Stimulated activated CD8-positive, alpha-beta memory T cell treated with anti-CD3 and anti-CD28 coated beads, Interleukin-12 subunit alpha, Interleukin-12 subunit beta, amount 100 ng/mL, for 4 hours (primary cell): ENCODE measurements at regions not wholly inside any gene's neighbourhood (a gene's known extent, or its start where the extent isn't known, plus 50 kb on each side); places are given as distances from the start of the nearest gene placed in this dataset.

Experiments
- DNase-seq: peaks from one replicate; pipeline ENCODE4 v3.0.0-alpha.2; 2020; ENCODE audit warnings: low read depth

- DNase-seq, result no peak
Observed at GRCh38 chr2:83784947-83785346, 674.1 kb downstream of the SUCLG1 start.

DNA sequence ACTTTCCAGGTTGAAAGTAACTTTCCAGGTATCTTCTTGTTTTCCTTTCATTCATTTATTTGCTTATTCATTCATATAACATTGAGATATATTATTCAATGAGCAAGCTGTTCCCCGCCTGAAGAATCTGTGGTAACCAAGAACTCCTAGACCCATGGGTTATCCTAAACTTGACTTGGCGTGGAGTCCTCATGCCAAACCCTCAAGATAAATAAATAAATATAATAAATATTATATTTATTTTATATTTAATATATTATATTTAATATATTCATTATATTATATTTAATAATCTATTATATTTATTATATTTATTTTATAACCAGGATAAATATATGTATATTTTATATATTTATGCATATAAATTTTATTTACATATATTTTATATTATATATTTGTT lies 674.8 kb downstream of the SUCLG1 start:
- no peak for DNase-seq

GRCh38 chr2:83782122-83782521 lies 677.0 kb downstream of the SUCLG1 start:
- DNase-seq, result no peak

GRCh38 chr2:83764447-83765005 lies 694.6 kb downstream of the SUCLG1 start:
- no peak for DNase-seq

GRCh38 chr2:83757329-83757728 lies 701.8 kb downstream of the SUCLG1 start:
- no peak for DNase-seq

DNA sequence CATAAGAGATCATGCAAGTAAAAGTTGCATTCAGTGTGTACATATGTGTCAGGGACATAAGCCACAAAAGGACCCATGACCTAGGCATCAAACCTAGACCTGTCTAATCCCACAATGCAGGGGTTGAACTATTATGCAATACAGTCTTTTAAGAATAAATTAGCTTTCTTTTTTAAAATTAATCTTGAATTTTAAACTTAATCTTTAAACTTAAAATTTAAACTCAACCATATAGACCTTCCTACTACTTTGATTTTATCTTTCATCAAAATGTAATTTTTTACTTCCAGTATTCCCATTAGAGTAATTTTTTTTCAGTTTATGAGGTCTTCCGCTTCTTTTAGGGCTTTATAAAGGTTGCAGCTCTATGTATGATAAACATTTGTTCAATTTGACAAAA lies 702.9 kb downstream of the SUCLG1 start:
- no peak for DNase-seq

- DNase-seq, result no peak
Observed at GRCh38 chr2:83747141-83747540, 711.9 kb downstream of the SUCLG1 start.

DNA sequence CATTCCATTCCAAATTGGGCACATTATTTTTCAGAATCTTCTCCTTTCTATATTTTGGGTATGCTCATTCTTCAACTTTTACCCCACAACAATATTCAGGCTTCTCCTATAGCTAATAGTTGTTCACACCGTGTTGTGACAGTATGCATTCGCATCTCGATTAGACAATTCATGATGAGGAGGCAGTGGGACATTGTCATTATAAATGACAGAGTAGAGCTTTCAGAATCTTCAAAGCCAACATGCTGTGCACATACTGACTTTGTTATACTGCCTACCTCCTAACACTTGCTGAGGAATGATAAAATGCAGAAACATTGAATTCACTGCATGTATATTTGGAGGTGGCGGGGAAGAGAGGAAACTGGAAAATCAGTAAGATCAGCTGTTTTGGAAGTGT lies 714.2 kb downstream of the SUCLG1 start:
- DNase-seq, result no peak

DNA sequence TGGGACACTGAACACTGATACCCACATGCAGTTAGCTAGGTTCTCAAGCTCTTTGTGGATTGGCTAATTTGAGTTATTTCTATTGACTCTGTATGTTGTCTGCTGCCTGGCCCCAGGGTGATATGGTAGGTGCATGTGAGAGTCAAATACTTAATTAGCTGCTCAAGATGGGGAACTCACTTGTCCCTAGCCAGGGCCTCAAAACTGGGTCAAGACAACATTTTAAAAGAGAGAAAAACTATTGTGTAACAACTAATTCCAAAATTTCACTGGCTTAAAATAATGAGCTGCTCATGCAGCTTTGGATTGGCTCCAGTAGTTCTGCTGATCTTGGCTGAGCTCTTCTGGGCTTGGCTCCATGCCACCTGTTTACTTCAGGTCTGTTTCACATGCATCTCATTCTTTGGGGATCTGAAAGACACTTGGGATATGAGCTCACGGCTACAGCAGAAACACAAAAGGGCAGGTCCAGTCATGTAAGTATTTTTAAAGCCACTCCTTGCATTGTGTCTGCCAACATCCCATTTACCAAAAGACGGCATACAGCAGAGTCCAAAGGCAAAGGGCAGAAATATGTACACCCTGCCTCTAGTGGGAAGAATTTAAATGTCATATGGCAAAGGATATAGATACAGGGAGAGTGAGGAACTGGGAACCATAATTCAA lies 716.8 kb downstream of the SUCLG1 start:
- DNase-seq, result no peak

DNA sequence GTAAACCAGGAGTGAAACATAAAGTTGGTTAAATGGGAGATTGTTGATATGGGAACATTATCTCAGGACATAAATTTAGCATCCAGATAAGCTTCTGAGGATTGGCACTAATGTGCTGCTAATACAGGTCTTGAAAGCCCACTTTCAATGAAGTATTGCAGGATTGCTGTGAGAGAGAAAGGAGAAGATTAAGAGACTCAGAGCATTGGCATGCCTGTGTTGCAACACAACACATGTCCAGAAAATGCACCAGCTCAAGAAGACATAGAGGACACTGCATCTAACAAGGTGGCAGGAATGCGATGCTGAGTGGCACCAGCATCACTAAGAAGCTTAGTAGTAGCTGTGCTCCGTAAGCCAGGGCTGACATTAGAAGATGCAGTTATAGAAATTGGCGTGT lies 728.9 kb downstream of the SUCLG1 start:
- no peak for DNase-seq

DNA sequence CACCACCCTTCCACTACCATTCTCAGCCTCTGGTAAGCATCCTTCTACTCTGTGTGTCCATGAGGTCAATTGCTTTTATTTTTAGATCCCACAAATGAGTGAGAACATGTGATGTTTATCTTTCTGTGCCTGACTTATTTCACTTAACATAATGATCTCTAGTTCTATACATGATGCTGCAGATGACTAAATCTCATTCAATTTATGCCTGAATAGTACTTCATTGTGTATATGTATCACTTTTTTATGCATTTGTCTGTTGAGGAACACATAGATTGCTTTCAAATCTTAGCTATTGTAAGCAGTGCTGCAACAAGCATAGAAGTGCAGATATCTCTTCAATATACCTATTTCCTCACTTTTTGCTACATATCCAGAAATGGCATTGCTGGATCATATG lies 733.3 kb downstream of the SUCLG1 start:
- DNase-seq, result no peak

DNA sequence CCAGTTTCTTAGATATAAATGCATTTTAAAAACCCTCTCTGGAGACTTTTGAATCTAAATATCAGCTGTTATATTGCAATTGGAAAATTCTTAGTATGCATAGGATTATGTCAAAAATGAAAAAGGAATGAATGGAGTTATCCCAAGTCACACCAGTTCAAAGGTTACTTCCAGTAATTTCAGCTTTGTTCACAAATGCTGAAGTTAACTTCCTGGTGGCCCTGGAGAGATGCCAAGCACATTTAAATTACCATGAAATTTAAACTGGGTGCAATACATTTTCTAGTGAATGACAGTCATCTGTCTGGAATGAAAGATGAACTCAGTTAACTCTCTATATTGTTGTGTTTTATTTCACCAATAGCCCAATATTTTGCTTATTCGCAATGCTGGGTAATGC lies 753.9 kb downstream of the SUCLG1 start:
- no peak for DNase-seq

DNA sequence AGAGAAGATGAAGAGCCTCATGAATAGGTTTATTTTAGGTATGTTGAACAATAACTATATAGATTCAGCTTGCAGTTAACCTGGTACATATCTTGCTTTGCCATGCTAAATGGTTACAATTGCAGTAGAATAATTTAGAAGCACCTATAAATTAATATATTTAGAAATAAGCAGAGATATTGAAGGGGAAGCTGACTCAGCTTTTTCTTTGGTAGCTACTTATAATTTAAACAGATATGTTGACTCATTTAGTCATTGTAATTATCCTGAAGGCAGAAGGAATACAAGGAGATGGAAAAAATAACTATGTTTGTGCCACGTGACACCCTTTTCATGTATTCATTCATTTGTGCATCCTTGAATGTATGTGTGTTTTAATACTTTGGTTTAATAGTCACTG lies 755.5 kb downstream of the SUCLG1 start:
- DNase-seq, result no peak

DNA sequence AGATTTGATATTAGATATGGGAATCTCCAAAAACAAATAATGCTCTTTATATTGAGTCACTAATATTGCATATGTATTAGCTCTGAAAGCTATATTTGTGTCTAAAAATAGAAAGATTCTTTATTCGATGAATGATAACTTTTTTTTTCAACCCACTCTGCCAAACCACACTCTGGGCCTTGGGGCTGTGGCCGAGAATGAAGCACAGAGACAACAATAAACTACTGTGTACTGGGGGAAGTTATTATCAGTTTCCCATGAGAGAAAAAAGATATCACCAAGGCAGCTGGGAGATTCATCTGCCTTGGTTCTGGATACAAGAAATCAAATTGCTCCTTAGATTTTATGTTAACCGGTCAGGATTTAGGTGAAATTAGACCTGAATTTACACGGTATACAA lies 762.2 kb downstream of the SUCLG1 start:
- DNase-seq, result no peak

GRCh38 chr2:83695530-83695929 lies 763.5 kb downstream of the SUCLG1 start:
- DNase-seq, result no peak

DNA sequence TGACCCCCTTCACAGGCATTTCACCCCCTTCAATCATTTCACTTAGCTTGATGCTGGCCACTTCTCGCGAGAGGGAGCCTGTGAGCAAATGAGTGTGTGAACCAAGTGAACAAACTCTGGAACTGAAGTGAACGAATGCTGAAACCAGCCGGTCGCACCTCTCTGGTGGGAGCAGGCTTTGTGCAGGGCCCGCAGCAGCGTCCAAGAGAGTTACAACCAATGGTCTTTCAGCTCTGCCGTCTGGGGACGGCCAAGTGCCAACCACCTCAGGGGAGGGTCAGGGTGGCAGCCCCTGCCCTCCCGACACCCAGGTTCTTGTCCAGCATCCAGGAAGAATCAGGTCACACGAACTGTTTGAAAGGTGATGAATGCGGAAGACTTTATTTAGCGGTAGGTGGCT lies 764.0 kb downstream of the SUCLG1 start:
- no peak for DNase-seq

DNA sequence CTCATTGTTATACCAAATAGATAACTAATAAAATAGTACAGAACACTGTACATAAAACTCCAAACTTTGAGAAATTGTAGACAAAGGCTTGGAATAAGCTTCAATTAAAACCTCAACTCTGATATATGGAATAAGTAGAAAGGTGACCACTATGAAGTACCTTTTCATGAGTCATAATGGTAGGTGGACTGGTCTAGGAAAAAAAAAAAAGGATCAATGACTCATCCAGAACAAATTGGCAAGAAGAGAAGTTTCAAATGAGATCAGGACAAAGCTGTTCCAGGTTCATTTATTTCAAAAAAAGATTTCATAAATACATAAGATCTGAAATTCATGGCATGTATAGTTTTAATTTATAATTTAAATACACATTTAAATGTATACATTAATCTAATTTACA lies 769.7 kb downstream of the SUCLG1 start:
- DNase-seq, result no peak

- no peak for DNase-seq
Observed at GRCh38 chr2:83686863-83687262, 772.2 kb downstream of the SUCLG1 start.

GRCh38 chr2:83674050-83674449 lies 785.0 kb downstream of the SUCLG1 start:
- DNase-seq, result no peak

DNA sequence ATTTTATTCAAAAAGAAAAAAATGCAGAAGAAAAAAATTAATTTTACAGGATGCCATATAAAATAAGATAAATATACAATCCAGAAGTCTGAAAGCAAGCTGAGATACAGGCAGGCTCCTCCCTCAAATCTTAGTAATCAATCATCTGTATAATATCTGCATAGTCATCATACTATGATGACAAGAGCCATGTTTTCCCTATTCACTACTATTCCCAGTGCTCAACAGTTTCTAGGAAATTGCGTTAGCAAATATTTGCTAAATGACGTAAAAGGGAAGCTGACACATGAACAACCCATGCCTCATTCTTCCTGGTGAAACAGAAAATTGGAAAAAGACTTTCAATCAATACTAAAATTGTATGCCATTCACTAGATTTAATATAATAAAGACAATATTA lies 793.2 kb downstream of the SUCLG1 start:
- no peak for DNase-seq

GRCh38 chr2:83665154-83665553 lies 793.9 kb downstream of the SUCLG1 start:
- no peak for DNase-seq

DNA sequence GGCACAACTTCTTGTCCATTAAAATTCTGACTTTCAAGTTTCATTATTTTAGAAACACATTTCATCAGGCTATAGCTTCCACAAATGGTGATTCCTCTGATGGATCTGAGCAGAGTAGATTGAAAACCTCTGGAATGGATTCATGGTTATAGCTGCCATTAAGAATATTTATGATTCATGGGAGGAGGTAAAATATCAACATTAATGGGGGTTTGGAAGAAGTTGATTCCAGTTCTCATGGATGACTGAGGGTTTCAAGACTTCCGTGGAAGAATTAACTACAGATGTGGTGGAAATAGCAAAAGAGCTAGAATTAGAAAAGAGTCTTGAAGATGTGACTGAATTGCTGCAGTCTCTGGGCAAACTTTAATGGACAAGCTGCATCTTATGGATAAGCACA lies 797.4 kb downstream of the SUCLG1 start:
- DNase-seq, result no peak

- no peak for DNase-seq
Observed at GRCh38 chr2:83654091-83654611, 804.9 kb downstream of the SUCLG1 start.

GRCh38 chr2:83650898-83651297 lies 808.2 kb downstream of the SUCLG1 start:
- DNase-seq, result no peak
